ENCODE measurements at regions not wholly inside any gene's neighbourhood (a gene's known extent, or its start where the extent isn't known, plus 50 kb on each side); places are given as distances from the start of the nearest gene placed in this dataset.

GRCh38 chr13:44181931-44182330, 191.7 kb upstream of the SERP2 start:
- no peak for DNase-seq (ENCODE audit: low spot score)

GRCh38 chr13:44184740-44185139, 188.9 kb upstream of the SERP2 start:
- no peak for DNase-seq (ENCODE audit: low spot score)

DNA sequence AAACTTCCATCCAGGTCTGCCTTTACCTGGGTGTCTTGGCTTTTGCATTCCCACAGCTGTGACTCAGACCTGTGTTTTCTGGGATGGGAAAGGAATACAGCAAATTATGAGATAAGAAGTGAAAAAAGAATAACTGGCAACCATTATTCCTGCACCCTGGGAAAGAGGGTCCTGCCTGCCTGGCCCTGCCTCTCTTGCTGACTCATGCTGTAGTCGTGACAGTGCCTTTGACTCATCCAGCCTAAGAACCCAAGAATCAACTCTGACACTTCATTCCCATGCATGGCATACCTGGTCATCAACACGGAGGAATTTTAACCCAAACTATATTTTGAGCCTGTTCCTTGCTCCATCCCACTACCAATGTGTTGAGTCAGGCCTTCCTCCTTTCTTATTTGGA, 185.4 kb upstream of the SERP2 start:
- DNase-seq (ENCODE audit: low spot score), result peak; percentile 36

- DNase-seq (ENCODE audit: low spot score), result no peak
These were observed 184.5 kb upstream of the SERP2 start for GRCh38 chr13:44189085-44189484.

GRCh38 chr13:44191103-44191502, 182.5 kb upstream of the SERP2 start:
- no peak for DNase-seq (ENCODE audit: low spot score)

DNA sequence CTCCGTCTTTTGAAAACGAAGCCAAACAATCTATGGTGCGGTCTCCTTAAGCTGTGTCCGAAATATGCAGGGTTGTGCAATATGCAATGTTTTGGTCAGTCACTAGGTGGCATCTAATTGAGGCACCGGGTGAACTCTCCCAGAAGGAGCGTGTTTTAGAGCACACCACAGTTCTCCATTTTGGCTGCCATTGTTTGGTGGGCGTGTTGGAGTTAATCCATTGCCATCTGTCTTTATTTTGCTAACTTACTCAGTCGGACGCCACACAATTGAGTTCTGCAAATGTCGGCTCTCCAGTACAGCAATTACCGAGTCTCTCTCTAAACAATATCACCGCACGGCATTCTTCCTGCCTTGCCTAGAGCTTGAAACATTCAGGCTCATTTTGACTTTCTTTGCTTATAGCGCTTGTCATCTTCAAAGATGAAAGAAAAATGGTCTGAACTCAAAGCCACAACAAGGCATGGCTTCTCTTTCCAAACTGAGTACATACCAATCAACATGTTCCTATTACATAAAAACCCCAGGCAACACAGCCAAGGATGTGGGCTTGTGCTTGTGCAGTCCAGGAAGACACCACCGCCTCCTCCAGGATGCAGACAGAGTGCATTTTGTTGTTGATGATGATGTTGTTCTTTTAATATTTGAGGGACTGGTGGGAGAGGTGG, 182.0 kb upstream of the SERP2 start:
- peak; percentile 29 for DNase-seq (ENCODE audit: low spot score)

DNA sequence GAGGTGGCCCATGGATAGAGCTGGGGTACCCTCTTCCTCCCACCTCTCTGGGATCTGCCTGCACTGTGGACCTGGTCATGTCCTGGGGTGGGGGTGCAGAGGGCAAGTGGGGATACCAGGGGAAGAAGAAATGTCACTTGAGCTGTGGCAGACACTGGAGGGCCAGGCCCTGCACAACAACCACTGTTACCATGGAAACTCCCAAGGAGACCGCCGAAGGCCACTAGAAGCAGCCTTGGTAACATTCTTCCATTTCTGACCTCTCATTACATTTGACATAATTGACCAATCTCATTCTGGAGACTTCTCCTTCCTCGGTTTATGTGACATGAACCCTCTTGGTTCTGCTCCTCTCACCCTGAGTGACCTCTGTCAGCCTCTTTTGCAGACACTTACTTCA, 179.9 kb upstream of the SERP2 start:
- DNase-seq (ENCODE audit: low spot score), result no peak

GRCh38 chr13:44195245-44195644, 178.4 kb upstream of the SERP2 start:
- DNase-seq (ENCODE audit: low spot score), result no peak

DNA sequence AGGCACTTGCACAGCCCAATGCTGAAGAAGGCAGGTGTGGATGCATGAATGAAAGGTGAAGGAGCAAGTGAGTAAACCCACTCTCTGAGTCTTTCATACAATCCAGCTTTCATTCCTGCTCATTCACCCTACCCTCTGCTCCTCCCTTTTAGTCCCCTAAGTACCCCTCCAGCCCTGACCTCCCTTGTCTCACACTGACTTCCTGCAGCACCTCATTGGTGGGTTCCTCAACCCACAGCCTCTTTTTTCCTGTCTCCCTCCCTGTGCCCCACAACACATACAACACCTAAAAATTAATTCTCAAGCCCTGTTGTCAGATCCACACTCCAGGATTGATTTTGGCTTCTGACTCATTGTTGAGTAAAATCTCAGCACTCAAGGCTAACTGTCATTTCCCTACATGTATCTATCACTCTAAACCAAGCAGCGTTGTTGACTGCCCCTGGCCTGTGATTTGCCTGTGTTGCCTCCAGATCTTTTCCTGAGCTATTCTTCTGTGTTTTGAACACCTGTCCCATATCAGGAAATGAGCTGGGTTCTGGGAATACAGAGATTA, 177.3 kb upstream of the SERP2 start:
- no peak for DNase-seq (ENCODE audit: low spot score)

DNA sequence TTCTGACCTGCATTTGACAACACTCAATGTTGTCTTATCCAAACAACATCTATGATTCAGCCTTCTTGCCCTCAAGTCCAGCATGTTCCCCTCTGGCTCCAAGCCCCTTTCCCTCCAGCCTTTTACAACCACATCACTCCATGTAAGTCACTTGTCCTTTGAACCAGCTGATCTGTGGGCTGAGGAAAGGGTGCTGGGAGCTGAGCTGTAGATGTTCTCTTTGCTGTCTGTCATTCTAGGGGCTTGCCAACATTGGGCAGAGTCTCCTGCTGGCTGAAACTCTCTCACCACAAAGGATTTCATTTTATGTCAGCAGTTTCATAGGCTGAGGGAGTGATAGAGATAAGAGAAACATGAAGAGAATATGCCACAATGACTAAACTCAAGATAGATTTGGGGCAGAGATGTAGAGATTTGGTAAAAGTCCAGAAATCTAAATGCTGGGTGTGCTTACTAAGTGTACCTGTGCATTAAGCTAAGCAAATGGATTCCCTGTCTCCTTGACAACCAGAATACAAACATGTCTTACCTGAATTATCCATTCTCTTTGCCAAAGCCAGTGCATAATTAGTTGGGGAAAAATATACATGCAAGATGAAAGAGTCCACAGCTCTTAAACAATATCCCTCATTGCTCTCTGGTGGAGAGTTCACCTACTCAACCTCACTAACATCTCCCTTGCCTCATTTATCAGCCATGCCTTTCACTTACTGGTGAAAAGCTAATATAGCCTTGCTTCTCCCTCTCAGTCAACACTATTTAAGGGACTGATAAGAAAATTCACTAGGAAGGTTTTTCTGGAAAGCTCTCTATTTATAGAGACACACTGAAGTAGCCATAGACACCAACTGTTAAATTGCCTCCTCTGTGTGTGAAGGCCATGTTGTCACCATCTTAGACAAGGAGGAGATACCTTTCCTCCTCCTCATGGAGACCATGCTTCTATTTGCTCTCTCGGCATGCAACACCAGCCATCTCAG, 175.5 kb upstream of the SERP2 start:
- no peak for DNase-seq (ENCODE audit: low spot score)

- DNase-seq (ENCODE audit: low spot score), result no peak
These were observed 174.8 kb upstream of the SERP2 start for GRCh38 chr13:44198826-44199225.

DNA sequence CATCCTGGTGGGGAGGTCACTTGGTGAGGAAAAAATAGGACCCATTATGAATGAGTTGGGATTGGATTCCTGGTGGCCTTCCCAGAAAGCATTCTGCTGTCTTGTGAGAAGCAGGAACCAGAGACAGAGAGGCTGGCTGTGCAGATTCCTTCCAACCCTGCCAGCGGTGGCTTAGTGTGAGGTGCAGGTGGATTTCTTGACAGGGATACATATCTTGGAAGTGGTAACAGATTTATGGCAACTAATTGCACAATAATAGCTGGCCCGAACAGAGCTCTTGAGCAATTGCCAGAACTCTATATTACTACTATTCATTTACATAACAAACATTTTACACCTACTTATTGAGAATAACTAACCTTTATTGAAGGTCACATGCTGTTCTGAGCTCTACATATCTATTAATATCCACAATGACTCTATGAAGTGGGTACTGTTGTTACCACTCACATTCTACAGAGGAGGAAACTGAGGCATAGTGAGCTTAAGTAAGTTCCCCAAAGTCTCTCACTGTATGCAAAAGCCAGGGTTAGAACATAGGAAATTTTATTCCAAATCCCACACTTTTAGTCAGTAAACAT, 173.9 kb upstream of the SERP2 start:
- DNase-seq (ENCODE audit: low spot score), result no peak

DNA sequence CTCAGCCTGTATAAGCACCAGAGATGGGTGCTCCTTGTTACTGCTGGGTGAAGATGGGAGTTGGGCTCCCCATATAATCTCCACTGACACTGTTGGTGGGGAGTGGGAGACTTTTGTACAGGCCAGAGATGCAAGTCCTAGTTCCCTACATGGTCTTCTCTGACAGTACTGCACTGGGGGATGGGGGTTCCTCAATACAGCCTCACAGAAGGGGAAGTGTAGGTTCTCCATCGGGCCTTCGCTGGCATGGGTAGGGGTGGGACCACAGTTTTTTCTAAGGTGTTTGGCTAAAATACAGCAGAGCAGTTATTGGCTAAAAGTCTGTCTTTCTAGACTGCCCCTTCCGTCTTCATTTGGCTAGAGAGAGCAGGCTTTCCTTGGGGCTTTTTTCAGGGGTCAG, 167.2 kb upstream of the SERP2 start:
- no peak for DNase-seq (ENCODE audit: low spot score)

DNA sequence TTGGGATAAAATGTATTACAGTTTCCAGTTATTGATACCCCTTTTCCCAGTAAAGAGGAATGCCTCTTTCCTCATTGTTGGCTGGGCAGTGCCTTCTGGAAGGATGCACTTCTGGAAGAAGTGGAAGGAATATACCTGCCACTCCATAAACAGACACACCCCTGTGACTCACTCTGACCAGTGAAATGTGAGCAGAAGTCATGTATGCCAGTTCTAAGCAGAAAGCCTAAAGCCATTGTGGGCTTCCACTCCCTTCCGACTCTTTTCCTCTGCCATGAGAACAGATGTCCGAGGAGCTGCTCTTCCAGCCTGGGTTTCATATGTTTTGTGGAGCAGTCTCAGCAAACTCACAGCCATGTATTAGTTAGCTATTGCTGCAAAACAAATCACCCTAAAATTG, 166.1 kb upstream of the SERP2 start:
- no peak for DNase-seq (ENCODE audit: low spot score)

- no peak for DNase-seq (ENCODE audit: low spot score)
These were observed 163.1 kb upstream of the SERP2 start for GRCh38 chr13:44210525-44210924.

- DNase-seq (ENCODE audit: low spot score), result no peak
These were observed 162.3 kb upstream of the SERP2 start for GRCh38 chr13:44211286-44211685.

- DNase-seq (ENCODE audit: low spot score), result no peak
These were observed 161.8 kb upstream of the SERP2 start for GRCh38 chr13:44211704-44212346.

GRCh38 chr13:44212633-44213396, 160.8 kb upstream of the SERP2 start:
- no peak for DNase-seq (ENCODE audit: low spot score)

DNA sequence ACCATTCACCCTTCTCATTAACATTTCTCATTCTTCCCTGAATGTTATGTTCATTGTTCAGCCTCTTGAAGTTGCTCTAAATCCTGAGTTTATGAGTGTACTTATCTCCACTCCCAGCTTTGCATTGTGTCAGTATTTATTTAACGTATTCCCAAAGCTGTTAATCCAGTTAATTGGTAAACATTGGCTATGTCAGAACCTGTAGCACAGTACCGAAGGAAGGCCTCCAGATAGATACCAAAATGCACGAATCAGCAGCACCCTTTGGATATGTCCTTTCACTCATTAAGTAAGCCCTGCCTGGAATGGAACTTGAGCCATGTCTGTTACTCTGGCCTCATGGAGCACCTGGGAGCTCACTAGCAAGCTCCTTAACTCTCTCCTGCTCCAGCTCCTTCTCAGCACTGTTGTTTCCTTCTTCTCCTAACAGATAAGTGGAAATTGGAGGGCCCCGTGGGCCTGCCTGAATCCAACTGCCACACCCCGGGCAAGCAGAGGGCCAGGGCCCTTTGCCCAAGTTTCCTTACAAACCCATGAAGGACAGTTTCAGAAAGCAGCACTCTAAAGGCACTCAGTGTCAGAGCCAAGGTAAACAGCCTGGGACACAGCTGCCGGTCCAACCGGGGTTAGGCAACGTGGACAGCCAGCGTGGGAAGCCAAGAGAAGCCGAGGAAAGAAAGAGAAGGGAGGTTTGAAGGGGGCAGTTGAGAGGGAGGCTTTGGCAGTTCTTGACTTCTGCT, 155.0 kb upstream of the SERP2 start:
- DNase-seq (ENCODE audit: low spot score), result no peak

Measured in kidney capillary endothelial cell (primary cell).